Fibroblast of lung (primary cell): ENCODE measurements at regions not wholly inside any gene's neighbourhood (a gene's known extent, or its start where the extent isn't known, plus 50 kb on each side); places are given as distances from the start of the nearest gene placed in this dataset.
"Not testable (repeated sequence)": the region's sequence is repeated elsewhere in the genome, so short reads cannot be mapped to it uniquely, and the experiment has no call there.

Experiments
- DNase-seq, 2 donors: peaks; one replicate each; pipeline versions ENCODE4 v3.0.0 to v3.0.0-alpha.2; 2010; ENCODE audit warnings: low read depth in 2 of 2
- H2AFZ ChIP-seq: 2 replicates; pipeline ENCODE4 v1.5.1; 2012; ENCODE audit warnings: low read length, control low read depth, inconsistent platforms
- H3K27ac ChIP-seq: 2 replicates; pipeline ENCODE4 v1.5.1; 2011; ENCODE audit warnings: low read length, control low read depth; ENCODE audit not compliant: insufficient read depth
- H3K27me3 ChIP-seq: 2 replicates; pipeline ENCODE4 v1.5.1; 2011; ENCODE audit warnings: mild to moderate bottlenecking, low read length; ENCODE audit not compliant: control insufficient read depth, insufficient read depth
- H3K36me3 ChIP-seq: 2 replicates; pipeline ENCODE4 v1.5.1; 2011; ENCODE audit warnings: low read length; ENCODE audit not compliant: control insufficient read depth, insufficient read depth
- H3K4me1 ChIP-seq: 2 replicates; pipeline ENCODE4 v1.5.1; 2011; ENCODE audit warnings: low read length; ENCODE audit not compliant: control insufficient read depth, insufficient read depth; ENCODE audit errors: extremely low read depth
- H3K4me2 ChIP-seq: 2 replicates; pipeline ENCODE4 v1.5.1; 2011; ENCODE audit warnings: low read length, control low read depth; ENCODE audit not compliant: insufficient read depth; ENCODE audit errors: extremely low read depth
- H3K4me3 ChIP-seq, 4 experiments: fragments of 200-600 bp in 1 of 4; sonication (generic) in 1 of 4; replicated peaks in 1 of 4; 2 replicates each; pipeline ENCODE4 v1.5.1; 2011 to 2016; ENCODE audit warnings: low read length in 4 of 4, low read depth in 3 of 4, mild to moderate bottlenecking in 3 of 4, control low read depth in 2 of 4, inconsistent platforms in 1 of 4, mixed read lengths in 1 of 4; ENCODE audit not compliant: insufficient read depth in 1 of 4; ENCODE audit errors: control extremely low read depth in 1 of 4
- H3K79me2 ChIP-seq: 2 replicates; pipeline ENCODE4 v1.5.1; 2012; ENCODE audit warnings: mild to moderate bottlenecking, low read length, inconsistent platforms; ENCODE audit not compliant: control insufficient read depth, insufficient read depth
- H3K9ac ChIP-seq: 2 replicates; pipeline ENCODE4 v1.5.1; 2011; ENCODE audit warnings: mild to moderate bottlenecking, low read length, control low read depth; ENCODE audit not compliant: insufficient read depth
- H3K9me3 ChIP-seq: 2 replicates; pipeline ENCODE4 v1.5.1; 2012; ENCODE audit warnings: low read depth, low read length; ENCODE audit not compliant: control insufficient read depth, insufficient read depth
- H4K20me1 ChIP-seq: 2 replicates; pipeline ENCODE4 v1.5.1; 2011; ENCODE audit warnings: low read length; ENCODE audit not compliant: control insufficient read depth, insufficient read depth; ENCODE audit errors: extremely low read depth
- EZH2 ChIP-seq: IDR thresholded peaks from 2 replicates; pipeline ENCODE4 v1.5.1; 2012; ENCODE audit warnings: low read length, control low read depth, mild to moderate bottlenecking; ENCODE audit errors: missing control alignments
- TF ChIP-seq, protein P1 (sequence below), 2 donors: IDR thresholded peaks in 1 of 2; conservative IDR thresholded peaks in 1 of 2; 1 replicate in 1 of 2; 2 replicates in 1 of 2; pipeline ENCODE4 v1.5.1; 2011 to 2012; ENCODE audit warnings: low read length in 2 of 2, control low read depth in 1 of 2, inconsistent platforms in 1 of 2, low read depth in 1 of 2, mild to moderate bottlenecking in 1 of 2

DNA sequence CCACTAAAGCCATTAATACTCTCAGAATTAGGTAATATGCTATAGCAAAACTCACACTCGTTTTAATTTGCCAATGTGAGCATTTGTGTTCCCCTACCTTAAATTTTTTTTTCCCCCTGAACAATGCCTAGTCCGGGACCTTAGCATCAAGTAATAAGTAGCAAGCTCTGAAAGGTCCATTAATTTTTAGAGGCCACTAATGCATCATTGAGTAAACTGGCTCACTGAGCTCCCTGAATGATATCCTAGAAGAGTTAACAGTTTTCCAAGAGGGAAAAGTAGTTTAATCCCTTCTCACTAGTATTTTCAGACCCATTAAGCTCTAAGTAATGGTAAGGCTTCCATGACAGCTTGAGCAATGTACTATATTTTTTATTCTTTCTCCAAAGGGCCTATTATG is 242.2 kb downstream of the MAT2B start:
- Histone ChIP-seq H4K20me1 (no peaks in the 10 kb centered on the region), H3K27me3 (no peaks in the 10 kb centered on the region), H3K79me2 (no peaks in the 10 kb centered on the region), H3K9me3 (no peaks in the 10 kb centered on the region), H3K27ac (no peak overlapping the region), H3K9ac (no peak overlapping the region), H2AFZ (no peak overlapping the region), H3K36me3 (no peaks in the 10 kb centered on the region), H3K4me1 (no peaks in the 10 kb centered on the region), H3K4me3 (no peak overlapping the region), H3K4me2 (no peak overlapping the region)
- TF ChIP-seq EZH2, result no peak
- TF ChIP-seq, protein P1, sequence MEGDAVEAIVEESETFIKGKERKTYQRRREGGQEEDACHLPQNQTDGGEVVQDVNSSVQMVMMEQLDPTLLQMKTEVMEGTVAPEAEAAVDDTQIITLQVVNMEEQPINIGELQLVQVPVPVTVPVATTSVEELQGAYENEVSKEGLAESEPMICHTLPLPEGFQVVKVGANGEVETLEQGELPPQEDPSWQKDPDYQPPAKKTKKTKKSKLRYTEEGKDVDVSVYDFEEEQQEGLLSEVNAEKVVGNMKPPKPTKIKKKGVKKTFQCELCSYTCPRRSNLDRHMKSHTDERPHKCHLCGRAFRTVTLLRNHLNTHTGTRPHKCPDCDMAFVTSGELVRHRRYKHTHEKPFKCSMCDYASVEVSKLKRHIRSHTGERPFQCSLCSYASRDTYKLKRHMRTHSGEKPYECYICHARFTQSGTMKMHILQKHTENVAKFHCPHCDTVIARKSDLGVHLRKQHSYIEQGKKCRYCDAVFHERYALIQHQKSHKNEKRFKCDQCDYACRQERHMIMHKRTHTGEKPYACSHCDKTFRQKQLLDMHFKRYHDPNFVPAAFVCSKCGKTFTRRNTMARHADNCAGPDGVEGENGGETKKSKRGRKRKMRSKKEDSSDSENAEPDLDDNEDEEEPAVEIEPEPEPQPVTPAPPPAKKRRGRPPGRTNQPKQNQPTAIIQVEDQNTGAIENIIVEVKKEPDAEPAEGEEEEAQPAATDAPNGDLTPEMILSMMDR (conservative IDR thresholded peaks at IDR 0.05 in 1 of 2, IDR thresholded peaks at IDR 0.05 in 1 of 2; ENCODE audit: low read depth in 1 of 2, low read length in 2 of 2), result no peak
- no peak for DNase-seq

DNA sequence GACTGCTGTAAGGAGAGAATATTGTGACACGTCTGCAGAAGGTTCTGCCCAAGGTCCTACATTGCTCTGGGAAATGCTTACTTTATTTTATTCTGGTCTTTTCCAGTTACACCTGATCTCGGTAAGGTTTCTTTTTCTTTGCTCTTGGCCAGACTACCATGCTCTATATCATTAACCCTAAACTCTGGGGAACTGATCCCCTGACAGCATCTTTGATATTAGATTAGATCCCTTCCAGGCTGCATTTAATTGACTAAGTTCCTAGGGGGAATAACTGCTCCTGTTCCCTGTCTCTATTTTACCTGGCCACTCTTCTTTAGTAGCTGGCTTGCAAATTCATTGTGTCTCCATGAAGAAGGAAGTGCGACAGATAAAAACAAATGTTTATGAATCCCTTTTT is 243.5 kb downstream of the MAT2B start:
- Histone ChIP-seq H3K4me1 (no peaks in the 10 kb centered on the region), H3K27ac (no peak overlapping the region)
- no peak for DNase-seq

DNA sequence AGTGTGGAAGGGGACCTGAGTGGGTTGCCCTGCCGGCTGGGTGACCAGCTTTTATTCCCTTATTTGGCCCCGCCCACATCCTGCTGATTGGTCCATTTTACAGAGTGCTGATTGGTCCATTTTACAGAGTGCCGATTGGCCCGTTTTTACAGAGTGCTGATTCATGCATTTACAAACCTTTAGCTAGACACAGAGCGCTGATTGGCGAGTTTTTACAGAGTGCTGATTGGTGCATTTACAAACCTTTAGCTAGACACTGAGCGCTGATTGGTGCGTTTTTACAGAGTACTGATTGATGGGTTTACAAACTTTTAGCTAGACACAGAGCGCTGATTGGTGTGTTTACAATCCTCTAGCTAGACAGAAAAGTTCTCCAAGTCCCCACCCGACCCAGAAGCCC is 245.0 kb downstream of the MAT2B start:
- not testable (repeated sequence) for H3K79me2 ChIP-seq, DNase-seq, H3K27me3 ChIP-seq, H3K4me2 ChIP-seq, H3K36me3 ChIP-seq, H3K9me3 ChIP-seq, H3K27ac ChIP-seq, H3K4me3 ChIP-seq, H3K9ac ChIP-seq, H3K4me1 ChIP-seq, H4K20me1 ChIP-seq, H2AFZ ChIP-seq

More for the DNA sequence above, 243.5 kb downstream of the MAT2B start:
- TF ChIP-seq EZH2, result no peak
- TF ChIP-seq, protein P1 (conservative IDR thresholded peaks at IDR 0.05 in 1 of 2, IDR thresholded peaks at IDR 0.05 in 1 of 2; ENCODE audit: low read depth in 1 of 2, low read length in 2 of 2), result no peak
- no peak overlapping the region for H3K9ac ChIP-seq
- no peaks in the 10 kb centered on the region for H3K79me2 ChIP-seq
- no peaks in the 10 kb centered on the region for H4K20me1 ChIP-seq
- H3K36me3 ChIP-seq, result no peaks in the 10 kb centered on the region
- H2AFZ ChIP-seq, result no peak overlapping the region
- no peak overlapping the region for H3K4me3 ChIP-seq
- no peaks in the 10 kb centered on the region for H3K27me3 ChIP-seq
- no peaks in the 10 kb centered on the region for H3K9me3 ChIP-seq
- no peak overlapping the region for H3K4me2 ChIP-seq
